H1 (cell line): ENCODE measurements at regions not wholly inside any gene's neighbourhood (a gene's known extent, or its start where the extent isn't known, plus 50 kb on each side); places are given as distances from the start of the nearest gene placed in this dataset.

ENCODE experiments used
- ATF3 ChIP-seq: IDR thresholded peaks from 2 replicates; pipeline ENCODE4 v1.6.1; 2011; ENCODE audit warnings: low read depth, mild to moderate bottlenecking, low read length; ENCODE audit not compliant: insufficient read depth
- CBX8 ChIP-seq: fragments of 300-800, 300-1000 bp; sonication (generic); IDR thresholded peaks from 2 replicates; pipeline ENCODE4 v1.7.1; 2016; ENCODE audit warnings: low read depth, low read length, borderline replicate concordance
- CHD1 ChIP-seq: IDR thresholded peaks from 2 replicates; pipeline ENCODE4 v1.6.1; 2012; ENCODE audit warnings: low read depth, low read length, improper control_type of control experiment
- CHD7 ChIP-seq: fragments of 300-600 bp; sonication (generic); IDR thresholded peaks from 2 replicates; pipeline ENCODE4 v1.7.1; 2012; ENCODE audit warnings: low read length, moderate library complexity, mild to moderate bottlenecking, inconsistent platforms; ENCODE audit not compliant: insufficient replicate concordance
- CTBP2 ChIP-seq: IDR thresholded peaks from 2 replicates; pipeline ENCODE4 v1.7.0; 2011; ENCODE audit warnings: borderline replicate concordance, mild to moderate bottlenecking, moderate library complexity, mixed read lengths, low read length; ENCODE audit not compliant: insufficient read depth, insufficient read length
- HDAC6 ChIP-seq: IDR thresholded peaks from one replicate; pipeline ENCODE4 v1.7.1; 2012; ENCODE audit warnings: low read depth, mild to moderate bottlenecking, inconsistent platforms, low read length, moderate library complexity
- POU5F1 ChIP-seq: IDR thresholded peaks from 2 replicates; pipeline ENCODE4 v1.6.1; 2011; ENCODE audit warnings: low read depth, mild to moderate bottlenecking, low read length, moderate library complexity
- SP1 ChIP-seq: IDR thresholded peaks from 2 replicates; pipeline ENCODE4 v1.6.1; 2011; ENCODE audit warnings: low read depth, low read length

- TF ChIP-seq CHD7: no peak
- no peak for TF ChIP-seq CHD1
- TF ChIP-seq POU5F1: no peak
- TF ChIP-seq HDAC6: no peak
- TF ChIP-seq SP1: no peak
- no peak for TF ChIP-seq CTBP2
- TF ChIP-seq CBX8: no peak
- TF ChIP-seq ATF3: no peak
- TF ChIP-seq, all 59 proteins: peak for 0
Measured at GRCh38 chr13:31949486-31949885, 82.1 kb upstream of the FRY start (continued).
